ENCODE measurements at regions not wholly inside any gene's neighbourhood (a gene's known extent, or its start where the extent isn't known, plus 50 kb on each side); places are given as distances from the start of the nearest gene placed in this dataset.

DNA sequence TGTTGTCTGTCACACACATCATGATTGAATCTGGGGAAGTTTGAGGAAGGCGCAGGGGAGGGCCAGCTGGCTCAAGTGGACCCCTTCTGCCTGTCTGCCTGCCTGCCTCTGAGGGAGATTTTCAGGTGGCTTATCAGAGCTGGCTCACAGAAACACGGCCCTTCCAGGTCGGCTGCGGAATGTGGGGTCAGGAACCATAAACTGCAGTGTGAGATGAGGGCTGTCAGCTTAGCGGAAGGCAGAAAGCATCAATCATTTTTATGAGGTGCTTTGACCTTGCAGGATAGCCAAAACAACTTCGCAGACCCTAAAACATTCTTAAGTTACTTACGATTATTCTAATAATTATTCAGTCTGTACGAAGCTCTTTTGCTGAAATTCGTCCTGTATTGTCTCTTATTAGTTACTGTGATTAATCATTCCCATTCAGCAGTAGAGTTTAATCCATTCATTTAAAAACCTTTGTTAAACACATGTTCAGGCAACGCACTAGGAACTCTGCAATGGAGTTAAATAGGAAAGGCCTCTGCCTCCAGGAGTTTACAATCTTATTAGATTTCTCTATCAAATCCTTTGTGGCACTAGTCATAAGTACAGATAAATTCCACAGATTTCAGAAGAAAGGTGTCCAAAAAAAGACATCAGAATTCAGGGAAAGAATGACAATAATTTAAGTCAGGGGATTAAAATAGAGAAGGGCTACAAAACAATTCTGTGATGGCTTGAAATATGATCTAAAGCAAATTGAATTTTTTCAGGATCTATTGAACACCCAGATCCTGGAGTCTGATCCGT lies 371.6 kb downstream of the HRH4 start:
- DNase-seq = no peak

DNA sequence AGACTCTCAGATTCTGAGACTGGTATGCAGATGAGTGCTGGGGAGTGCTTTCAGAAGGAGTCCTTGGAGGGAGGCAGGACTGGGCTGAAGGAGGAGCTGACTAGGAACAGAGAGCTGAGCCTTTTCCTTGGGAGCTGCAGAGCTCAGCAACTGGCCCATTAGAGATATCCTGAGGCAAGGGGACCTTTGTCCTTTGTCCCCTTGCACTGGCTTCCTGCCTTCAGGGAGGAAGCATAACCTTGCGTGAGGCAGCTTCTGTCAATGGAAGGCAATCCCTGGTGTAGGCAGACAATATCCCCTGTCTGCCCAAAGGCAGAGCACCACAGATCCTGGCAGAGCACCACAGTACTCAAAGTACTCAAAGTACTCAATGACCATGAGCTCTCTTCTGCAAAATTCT lies 375.3 kb downstream of the HRH4 start:
- DNase-seq = no peak

DNA sequence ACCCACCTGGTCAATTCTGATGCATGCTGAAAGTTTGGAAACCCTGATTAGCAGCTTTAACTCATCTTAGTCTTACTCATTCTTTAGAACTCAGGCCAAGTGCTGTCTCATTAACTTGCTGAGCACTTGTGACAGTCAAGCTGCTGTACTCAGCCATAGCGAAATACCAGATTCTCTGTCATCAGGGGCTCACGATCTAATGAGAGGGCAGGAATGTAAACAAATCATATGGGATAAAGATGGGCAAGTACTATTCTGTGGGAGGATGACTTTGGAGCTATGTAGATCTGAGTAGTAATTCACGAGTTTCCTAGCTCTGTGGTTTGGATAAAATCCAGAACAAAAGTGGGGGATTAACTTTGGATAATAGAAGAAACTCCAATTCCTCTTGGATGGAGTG lies 376.6 kb downstream of the HRH4 start:
- DNase-seq = no peak

DNA sequence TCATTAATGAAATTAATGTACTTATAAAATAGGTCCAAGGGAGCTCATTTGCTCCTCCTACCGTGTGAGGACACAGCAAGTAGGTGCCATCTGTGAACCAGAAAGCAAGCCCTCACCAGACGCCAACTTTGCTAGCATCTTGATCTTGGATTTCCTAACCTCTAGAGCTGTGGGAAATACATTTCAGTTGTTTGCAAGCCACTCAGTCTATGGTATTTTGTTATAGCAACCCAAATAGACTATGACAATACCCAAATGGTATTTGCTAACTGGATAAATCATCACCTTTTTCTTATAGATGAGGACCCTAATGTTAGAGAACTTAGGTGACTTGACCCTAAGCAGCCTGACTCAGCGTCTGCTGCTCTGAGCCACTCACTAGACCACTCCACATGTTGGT lies 379.6 kb downstream of the HRH4 start:
- no peak for DNase-seq

DNA sequence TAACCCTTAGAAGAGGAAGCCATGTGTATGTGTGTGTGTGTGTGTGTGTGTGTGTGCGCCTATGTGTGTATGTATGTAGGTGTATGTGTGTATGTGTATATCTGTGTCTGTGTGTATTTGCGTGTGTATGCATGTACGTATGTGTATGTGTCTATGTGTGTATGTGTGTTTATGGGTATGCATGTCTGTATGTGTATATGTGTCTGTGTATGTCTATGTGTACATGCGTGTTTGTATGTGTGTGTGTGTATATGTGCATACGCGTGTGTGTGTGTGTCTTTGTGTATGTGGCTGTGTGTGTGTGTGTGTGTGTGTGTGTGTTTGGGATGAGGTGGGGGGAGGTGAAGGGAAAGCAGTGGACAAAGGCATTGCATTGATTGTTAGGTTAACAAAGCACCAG lies 380.2 kb downstream of the HRH4 start:
- DNase-seq = no peak

DNA sequence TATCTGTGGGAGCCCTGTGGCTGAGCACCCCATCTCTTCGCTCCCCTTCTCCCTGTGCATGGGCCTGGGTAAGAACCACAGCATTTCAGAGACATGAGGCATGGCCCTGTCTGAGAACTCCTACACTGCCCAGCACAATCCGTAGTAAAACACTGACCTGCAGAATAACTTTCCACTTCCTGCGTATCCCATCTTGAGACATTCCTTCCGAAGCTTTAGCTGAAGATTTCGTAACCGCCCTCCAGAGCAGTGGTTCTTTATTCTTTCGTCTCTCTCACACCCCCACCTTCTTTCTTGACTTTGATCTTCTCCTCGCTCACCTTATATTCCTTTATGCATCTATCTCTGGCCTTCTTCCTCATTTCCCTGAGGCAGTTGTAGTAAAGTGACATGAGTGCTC lies 381.1 kb downstream of the HRH4 start:
- DNase-seq = no peak

DNA sequence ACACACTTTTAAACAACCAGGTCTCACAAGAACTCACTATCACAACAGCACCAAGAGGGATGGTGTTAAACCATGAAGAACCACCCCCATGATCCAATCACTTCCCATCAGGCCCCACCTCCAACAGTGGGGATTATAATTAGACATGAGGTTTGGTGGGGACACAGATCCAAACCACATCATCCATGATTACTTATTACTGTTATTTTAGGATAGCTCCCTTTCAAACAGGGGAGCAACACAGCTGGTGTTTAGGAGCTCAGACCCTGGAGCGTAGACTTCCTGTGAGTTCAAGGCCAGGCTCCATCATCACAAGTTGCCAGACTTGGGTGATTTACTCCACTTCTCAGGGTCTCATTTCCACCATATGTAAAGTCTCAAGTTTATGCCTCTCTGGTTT lies 382.7 kb downstream of the HRH4 start:
- DNase-seq = no peak

DNA sequence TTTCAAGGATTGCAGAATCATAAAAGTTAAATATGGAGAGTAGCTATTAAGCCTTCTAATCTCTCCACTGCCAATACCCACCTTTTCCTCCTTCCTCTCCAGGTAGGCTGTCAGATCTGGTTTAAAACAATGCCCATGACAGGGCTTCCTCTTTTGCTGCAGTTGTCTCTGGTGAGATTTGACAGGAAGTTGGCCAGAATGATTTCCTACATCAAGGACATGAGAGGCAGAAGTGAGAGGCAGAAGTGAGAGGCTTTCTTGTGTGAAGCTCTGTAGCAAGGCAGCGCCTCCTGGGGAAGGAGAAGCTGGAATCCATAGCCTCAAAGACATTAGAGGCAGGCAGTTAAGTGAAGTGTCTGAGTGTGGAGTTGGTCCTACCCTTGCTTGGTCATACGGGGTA lies 385.7 kb downstream of the HRH4 start:
- DNase-seq = no peak

DNA sequence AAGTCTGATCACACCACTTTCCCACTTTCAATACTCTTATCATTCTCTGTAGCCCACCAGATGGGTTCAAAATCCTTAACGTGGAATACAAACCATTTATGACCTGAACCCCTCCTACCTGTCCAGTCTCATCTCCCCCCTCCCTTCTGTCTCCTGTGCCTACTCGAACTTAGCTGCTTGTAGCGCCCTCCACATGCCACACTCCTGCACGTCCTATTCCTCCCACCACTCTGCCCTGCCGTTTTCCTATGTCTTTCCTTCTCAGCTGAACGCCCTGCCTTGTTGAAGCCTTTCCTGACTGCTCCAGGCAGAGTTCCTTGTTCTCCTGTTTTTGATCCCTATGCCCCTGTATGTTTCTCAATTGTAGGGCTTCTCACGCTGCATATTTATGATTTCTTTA lies 390.1 kb downstream of the HRH4 start:
- DNase-seq = no peak

DNA sequence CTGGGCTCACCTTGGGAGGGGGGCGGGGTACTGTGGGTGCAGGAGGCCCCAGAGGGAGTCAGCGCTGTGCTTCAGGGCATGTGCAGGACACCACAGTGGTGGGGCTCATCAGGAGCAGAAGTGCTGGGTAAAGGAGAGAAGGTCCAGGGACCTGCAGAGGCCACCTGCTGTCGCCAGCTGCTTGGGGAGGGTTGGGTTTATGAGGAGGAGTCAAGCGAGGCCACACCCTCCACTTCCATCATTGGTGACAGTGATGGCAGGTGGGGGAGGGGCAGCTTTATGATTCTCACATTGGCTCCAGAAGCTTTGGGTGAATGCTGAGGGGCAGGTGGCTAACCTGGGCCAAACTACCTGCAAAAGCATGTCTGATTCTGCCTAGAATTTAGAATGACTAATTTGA lies 392.6 kb downstream of the HRH4 start:
- DNase-seq = no peak

DNA sequence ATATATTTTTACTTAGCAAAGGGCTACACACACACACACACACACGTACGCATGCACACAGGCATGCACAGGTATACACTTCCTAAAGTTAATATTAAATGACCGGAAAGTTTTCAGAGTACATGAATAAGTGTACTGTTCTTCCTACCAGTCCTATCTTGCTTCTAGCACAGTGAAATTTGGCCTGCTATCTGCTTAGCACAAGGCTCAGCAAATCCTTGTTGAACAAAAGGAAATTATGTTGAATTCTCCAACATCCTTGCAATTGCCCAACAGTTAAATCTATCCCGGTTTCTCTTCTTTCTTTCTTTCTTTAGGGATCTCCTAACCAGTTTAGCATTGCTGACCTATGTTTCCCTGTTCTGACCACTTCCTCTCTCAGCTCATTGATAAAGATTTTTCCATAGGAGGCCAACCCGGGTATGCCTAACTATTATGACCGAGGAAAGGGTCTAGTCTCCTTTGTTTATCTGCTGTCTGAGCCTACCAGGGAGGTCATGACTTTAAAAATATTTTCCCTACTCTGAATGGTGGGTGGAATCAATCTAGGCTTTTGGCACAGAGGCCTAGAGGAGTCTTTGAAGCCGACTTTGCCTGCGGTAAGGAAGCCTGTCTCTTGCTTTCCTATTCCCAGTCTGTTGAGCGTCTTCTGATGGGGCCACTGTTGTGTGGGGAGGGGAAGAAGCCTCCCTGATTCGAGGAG lies 400.7 kb downstream of the HRH4 start:
- DNase-seq = no peak

DNA sequence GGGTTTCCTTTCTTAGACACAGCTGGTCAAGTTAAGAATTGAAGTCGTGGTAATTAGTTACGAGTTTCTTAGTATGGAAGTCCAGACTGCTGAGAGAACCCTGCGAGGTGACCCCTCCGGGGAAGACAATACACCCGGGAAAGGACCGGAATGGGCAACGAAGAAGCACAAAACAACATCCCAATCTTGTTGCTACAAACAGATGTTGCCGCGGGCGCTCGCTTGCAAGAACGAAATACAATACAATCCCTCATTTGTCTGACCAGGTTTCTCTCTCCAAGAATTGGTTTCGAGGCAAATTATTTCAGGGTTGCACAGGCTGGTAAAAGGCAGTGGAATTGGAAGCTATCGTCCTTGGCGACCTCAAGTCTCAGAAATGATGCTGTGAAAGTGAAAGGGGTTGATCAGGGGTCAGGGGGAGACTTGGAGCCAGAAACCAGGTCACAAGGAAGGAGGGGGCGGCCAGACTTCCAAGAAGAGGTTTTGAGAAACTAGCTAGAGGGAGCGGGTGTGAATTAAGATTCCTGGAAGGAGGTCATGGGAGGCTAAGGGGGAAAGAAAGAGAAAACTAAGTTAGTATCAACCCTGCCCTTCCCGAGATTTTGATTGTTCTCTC lies 401.9 kb downstream of the HRH4 start:
- DNase-seq = no peak

DNA sequence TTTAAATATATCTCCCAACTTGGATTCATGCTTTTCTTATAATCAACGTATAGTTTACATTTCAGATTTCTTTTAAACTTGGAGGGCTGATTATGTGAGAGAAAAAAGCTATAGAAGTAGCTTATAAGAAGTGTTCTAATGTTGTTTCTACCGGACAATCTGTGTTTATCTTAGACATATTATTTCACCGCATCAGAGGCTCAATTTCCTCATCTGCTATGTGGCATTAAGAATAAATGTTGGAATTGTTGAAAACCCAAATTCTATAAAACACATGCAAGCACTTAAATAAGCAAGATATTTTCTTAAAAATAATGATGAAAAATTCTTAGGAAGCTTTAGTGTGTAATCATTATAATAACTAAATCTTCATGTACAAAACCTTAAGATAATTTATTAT lies 407.9 kb downstream of the HRH4 start:
- DNase-seq = no peak

DNA sequence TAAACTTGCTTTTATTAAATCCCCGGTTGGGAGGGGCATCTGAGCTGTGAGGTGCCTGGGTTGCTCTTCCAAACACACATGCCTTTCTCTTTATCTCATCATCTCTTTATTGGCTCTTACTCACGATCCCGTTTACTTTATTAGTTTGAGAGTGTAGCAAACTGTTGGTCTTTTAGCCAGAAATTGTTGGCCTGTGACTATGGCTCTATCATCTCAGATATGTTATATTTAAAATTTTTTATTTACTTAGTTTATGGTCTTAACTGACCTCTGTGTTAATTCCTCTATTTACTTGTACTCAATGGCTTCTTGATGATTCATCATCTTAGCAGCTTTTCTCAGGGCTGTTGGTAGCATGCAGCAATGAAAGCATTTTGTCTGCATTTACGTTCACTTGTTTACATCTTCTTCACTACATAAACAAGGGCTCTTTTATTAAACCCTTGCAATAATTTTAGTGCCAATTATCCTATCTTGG lies 408.4 kb downstream of the HRH4 start:
- no peak for DNase-seq

DNA sequence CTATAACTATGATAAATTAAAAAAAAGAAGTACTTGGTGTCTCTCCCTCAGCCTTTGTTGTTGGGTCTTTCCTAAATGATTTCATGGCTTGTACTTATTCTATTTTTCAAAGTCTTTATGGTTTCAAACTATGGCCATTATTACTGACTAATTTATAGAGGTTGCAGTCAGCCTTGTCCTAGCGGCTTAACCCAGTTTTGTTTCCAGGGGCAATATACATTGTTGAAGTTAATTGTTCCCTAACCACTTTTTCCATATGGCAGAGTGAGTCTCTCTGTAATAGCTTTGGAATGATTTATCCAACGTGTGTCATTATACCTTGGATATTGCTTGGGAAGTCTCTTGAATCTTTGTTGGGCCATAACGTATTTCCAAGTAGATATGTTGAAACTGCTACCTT lies 408.8 kb downstream of the HRH4 start:
- no peak for DNase-seq

DNA sequence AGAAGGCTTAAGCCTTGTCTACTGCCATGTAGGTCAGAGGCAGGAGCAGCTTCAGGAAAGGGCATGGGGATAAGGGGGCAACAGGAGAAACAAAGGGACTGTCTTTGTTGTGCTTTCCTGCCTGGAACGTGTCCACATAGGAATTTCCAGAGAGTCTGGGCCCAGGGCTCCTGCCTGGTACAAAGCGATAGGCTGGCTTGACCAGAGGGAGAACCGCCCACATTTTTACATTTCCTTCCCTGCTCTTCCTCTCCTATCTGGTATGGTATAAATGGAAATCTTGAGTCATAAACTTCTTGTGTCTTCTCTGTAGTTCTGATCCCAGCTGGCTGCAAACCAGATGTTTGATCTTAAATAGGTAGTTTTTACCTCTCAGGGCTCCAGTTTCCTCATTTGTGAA lies 414.8 kb downstream of the HRH4 start:
- no peak for DNase-seq

DNA sequence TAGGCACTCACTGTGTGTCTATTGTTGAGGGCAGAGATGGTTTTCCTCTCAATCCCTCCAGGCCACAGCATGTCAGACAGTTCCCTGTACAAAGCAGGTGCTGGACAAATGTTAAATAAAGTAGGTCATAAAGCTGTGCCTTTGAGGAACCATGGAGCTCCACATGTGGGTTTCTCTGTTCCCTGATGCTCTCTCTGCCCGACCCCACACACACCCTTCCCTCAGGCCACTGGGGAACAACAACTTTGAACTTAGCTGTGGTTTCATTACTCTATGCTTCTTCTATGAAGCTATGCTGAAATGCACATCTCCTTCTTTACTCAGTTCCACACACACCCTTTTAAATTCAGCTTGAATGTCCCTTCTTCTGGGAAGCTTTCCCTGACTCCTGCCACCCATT lies 415.3 kb downstream of the HRH4 start:
- no peak for DNase-seq

DNA sequence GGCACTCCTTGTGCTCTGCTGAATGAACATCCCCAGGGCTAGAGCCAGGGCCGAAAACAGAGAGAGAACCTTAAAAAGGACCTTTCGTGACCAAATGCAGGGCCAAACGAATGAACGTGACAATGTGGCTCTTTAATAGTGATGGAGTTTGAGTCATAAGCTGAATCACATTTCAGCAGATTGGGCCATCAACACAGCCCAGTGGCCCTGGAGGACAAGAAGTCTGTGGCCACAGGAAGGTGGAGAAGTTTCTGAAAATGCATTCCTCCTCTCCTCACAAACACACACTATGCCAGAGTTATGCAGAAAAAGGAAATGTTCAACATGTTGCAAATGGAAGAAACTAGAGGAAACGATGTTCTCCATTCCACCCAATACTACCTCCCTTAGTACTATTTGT lies 415.8 kb downstream of the HRH4 start:
- no peak for DNase-seq

DNA sequence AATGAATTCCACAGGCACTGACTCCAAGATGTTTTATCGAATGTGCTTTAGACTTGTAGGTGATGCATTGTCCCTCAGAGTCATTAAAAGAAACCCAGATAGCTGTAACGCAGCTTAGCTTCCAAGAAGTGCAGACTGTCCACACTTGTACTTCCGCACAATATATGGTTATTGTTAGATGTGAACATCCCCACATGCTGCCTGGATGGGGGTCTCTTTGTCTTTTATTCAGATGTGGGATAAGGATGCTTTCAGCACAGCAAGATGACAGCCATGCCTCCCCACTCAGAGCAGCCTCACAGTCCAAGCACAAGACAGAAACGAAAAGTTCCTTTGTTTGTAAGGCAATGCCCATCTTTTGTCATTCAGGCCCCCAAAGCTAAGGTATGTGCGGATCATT lies 416.6 kb downstream of the HRH4 start:
- DNase-seq = no peak

DNA sequence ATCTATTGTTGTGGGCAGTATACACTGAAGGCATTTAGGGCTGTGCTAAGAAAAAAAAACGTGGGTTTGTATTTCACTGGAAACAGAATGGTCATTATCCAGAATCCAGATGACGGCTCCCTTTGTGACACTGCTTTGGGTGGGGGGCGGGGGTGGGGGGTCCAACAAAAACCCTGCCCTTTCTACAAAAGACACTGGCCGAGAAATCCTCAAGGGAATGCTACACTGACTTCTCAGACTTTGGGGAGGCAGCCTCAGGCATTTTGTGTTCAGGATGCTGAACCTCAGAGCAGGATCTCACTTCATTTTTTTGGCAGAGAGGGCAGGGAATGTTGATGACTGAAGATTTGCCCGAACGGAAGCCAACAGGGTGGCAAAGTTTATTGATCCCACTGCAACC lies 417.1 kb downstream of the HRH4 start:
- DNase-seq = no peak

DNA sequence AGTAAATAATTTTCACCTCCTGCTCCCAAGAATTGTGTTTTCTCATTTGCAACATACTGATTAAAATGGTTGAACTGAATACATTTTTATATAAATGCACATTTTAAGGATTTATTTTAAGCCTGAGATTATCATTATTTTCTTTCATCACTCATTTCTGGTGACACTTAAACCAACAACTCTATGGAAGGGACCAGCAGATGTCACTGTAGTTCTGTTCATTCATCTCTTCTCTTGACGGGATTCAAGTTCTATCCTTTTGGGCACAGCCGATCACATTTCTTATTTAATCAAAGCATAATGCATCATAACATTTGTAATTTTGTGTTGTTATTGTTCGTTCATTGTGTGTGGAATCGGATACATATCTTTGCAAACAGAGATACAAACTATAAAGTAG lies 417.9 kb downstream of the HRH4 start:
- no peak for DNase-seq

DNA sequence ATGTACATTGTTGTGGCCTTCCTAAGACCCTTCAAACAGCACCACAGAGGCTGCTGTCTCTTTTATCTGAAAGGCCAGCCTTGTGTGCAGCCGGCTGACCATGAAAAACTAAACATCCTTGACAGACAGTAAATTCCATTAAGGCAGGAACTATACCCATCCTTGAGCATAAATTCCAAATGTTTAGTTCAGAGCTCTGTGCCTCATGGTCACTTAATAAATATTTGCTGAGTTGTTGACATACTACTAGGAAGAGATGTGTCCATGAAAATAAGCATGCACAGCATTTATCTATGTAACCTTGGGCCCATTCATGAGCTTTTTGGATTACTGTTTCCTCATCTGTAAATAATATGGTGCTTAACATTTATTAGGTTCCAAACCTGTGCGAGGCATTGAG lies 424.8 kb downstream of the HRH4 start:
- no peak for DNase-seq

DNA sequence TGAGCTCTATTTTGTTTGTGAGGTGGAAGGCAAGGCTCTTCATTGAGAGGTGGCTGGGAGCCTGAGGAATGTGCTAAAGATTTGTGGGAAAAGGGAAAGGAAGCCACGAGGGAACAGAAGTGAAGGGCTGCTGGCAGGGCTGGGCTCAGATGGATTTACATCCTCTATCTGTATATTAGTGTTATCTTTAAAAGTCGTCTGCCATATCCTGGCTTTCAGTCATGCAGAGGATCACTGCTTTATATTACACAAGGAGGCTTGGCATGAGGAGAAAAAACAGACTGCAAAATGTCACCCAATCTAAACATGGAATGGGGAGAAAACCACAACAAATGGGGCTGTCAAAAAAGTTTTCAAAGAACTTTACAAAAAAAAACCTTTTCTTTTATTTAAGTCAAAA lies 434.4 kb downstream of the HRH4 start:
- DNase-seq = no peak

DNA sequence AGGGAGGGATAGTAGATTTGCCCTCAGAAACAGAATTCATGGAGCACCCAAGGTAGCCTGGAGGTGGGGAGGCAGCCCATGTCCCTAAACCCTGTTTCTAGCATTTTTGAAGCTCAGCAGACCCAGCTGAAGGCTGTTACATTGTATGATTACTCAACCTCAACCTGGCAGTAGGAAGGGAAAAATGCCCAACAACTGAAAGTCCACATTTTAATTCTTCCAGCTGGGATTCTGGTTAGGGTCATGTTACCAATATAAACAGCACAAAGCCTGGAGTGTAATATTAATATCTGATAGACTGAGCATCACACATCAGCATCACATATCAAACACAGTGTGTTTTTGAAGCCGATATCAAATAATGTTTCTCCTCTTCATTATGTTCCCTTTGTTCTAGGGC lies 437.0 kb downstream of the HRH4 start:
- no peak for DNase-seq
